Body of pancreas (tissue), 4 donors: ENCODE measurements at regions not wholly inside any gene's neighbourhood (a gene's known extent, or its start where the extent isn't known, plus 50 kb on each side); places are given as distances from the start of the nearest gene placed in this dataset.

Source experiments
- ATAC-seq: fragments of 150-250 bp; one replicate; pipeline ENCODE4 v1.9.1; 2016
- DNase-seq, 4 donors: peaks; one replicate each; pipeline ENCODE4 v3.0.0-alpha.2; 2019
- H3K27ac ChIP-seq, 4 donors: fragments of 200-600 bp; sonication (generic); 1 replicate in 3 of 4; 2 replicates in 1 of 4; pipeline versions ENCODE4 v1.5.1 to v1.6.1; 2016 to 2019; ENCODE audit warnings: mild to moderate bottlenecking in 1 of 4, mixed read lengths in 1 of 4, moderate library complexity in 1 of 4
- H3K27me3 ChIP-seq, 2 donors: fragments of 200-600 bp; sonication (generic); one replicate each; pipeline ENCODE4 v1.6.0; 2016; ENCODE audit warnings: mild to moderate bottlenecking in 1 of 2
- H3K36me3 ChIP-seq, 2 donors: fragments of 200-600 bp; sonication (generic); replicated peaks in 1 of 2; 2 replicates each; pipeline ENCODE4 v1.5.1; 2016; ENCODE audit warnings: low read depth in 2 of 2; ENCODE audit not compliant: insufficient read depth in 1 of 2
- H3K4me1 ChIP-seq: fragments of 200-600 bp; sonication (generic); one replicate; pipeline ENCODE4 v1.6.0; 2016
- H3K4me3 ChIP-seq, 2 donors: fragments of 200-600 bp; sonication (generic); 1 replicate in 1 of 2; 2 replicates in 1 of 2; pipeline ENCODE4 v1.5.1; 2016 to 2019
- H3K9me3 ChIP-seq, 3 donors: fragments of 200-600 bp; sonication (generic); 1 replicate in 2 of 3; 2 replicates in 1 of 3; pipeline ENCODE4 v1.5.1; 2016
- CTCF ChIP-seq, 7 experiments: fragments of 450-650 bp in 4 of 7; fragments of 200-600 bp in 3 of 7; sonication (generic) in 3 of 7; IDR thresholded peaks; one replicate each; pipeline ENCODE4 v1.5.1; 2016 to 2019; ENCODE audit warnings: antibody characterized with exemption in 7 of 7
- POLR2A ChIP-seq, 3 donors: fragments of 450-650 bp; IDR thresholded peaks; one replicate each; pipeline ENCODE4 v1.6.1; 2016; ENCODE audit warnings: antibody characterized with exemption in 3 of 3, mild to moderate bottlenecking in 2 of 3
- WGBS, 2 donors: methylation state at CpG; one replicate each; pipeline ENCODE4 v1.1.5; 2017; 5-methylcytosine and 5-hydroxymethylcytosine counted together
- intact Hi-C: fragments of 100-400 bp; cut with DNase I; formaldehyde crosslinking; loops from one replicate; pipeline ENCODE4 v1.15.1; 2023

- Histone ChIP-seq H3K4me3 (no peak overlapping the region), H3K27me3 (no peaks in the 10 kb centered on the region), H3K27ac (no peak overlapping the region), H3K9me3 (no peaks in the 10 kb centered on the region), H3K36me3 (no peaks in the 10 kb centered on the region), H3K4me1 (no peaks in the 10 kb centered on the region)
- ATAC-seq: no peak
- intact Hi-C loops: no loop called here
- no peak for TF ChIP-seq CTCF (IDR thresholded peaks at IDR 0.05)
- TF ChIP-seq POLR2A (IDR thresholded peaks at IDR 0.05): no peak
- DNase-seq: no peak
- WGBS, 2 donors: 44 to 60% methylated on average over 8 of the region's 8 CpGs
Measured at GRCh38 chr11:123255909-123256308, 60.9 kb upstream of the CLMP start.

- Histone ChIP-seq H3K4me3 (no peak overlapping the region), H3K27ac (no peak overlapping the region), H3K4me1 (no peaks in the 10 kb centered on the region), H3K27me3 (no peaks in the 10 kb centered on the region), H3K9me3 (no peaks in the 10 kb centered on the region), H3K36me3 (no peaks in the 10 kb centered on the region)
- intact Hi-C loops: no loop called here
- WGBS, 2 donors: 78 to 82% methylated on average over 3 of the region's 3 CpGs
- DNase-seq (no peak), ATAC-seq (no peak)
- no peak for TF ChIP-seq POLR2A (IDR thresholded peaks at IDR 0.05)
- no peak for TF ChIP-seq CTCF (IDR thresholded peaks at IDR 0.05)
Measured at GRCh38 chr11:123254357-123254756, 59.3 kb upstream of the CLMP start.

- H3K9me3 ChIP-seq: no peaks in the 10 kb centered on the region
- WGBS, 2 donors: 58 to 75% methylated on average over 3 of the region's 3 CpGs
- TF ChIP-seq POLR2A (IDR thresholded peaks at IDR 0.05) (no peak), CTCF (IDR thresholded peaks at IDR 0.05) (no peak)
- H3K27me3 ChIP-seq: no peaks in the 10 kb centered on the region
- no peak overlapping the region for H3K27ac ChIP-seq
- H3K36me3 ChIP-seq: no peaks in the 10 kb centered on the region
- no peaks in the 10 kb centered on the region for H3K4me1 ChIP-seq
- intact Hi-C loops: no loop called here
- ATAC-seq (no peak), DNase-seq (no peak)
- H3K4me3 ChIP-seq: no peak overlapping the region
Measured at GRCh38 chr11:123253911-123254310, 58.9 kb upstream of the CLMP start.

GRCh38 chr11:123253223-123253622 is 58.2 kb upstream of the CLMP start:
- H3K4me3 ChIP-seq: no peak overlapping the region
- TF ChIP-seq POLR2A (IDR thresholded peaks at IDR 0.05) (no peak), CTCF (IDR thresholded peaks at IDR 0.05) (no peak)
- no peak overlapping the region for H3K27ac ChIP-seq
- H3K9me3 ChIP-seq: no peaks in the 10 kb centered on the region
- H3K4me1 ChIP-seq: no peaks in the 10 kb centered on the region
- 79 to 88% methylated on average over 8 of the region's 8 CpGs for WGBS, 2 donors
- ATAC-seq: no peak
- no peak for DNase-seq
- no peaks in the 10 kb centered on the region for H3K27me3 ChIP-seq
- no peaks in the 10 kb centered on the region for H3K36me3 ChIP-seq
- intact Hi-C loops: no loop called here

GRCh38 chr11:123251657-123252344 is 56.8 kb upstream of the CLMP start:
- 50 to 54% methylated on average over 7 of the region's 7 CpGs for WGBS, 2 donors
- Histone ChIP-seq H3K4me3 (no peak overlapping the region), H3K27me3 (no peaks in the 10 kb centered on the region), H3K27ac (no peak overlapping the region), H3K9me3 (no peaks in the 10 kb centered on the region), H3K4me1 (peaks cover 7% of the 10 kb centered on the region), H3K36me3 (no peaks in the 10 kb centered on the region)
- no peak for ATAC-seq
- TF ChIP-seq POLR2A (IDR thresholded peaks at IDR 0.05) (no peak), CTCF (IDR thresholded peaks at IDR 0.05) (no peak)
- peak; percentile 17 to 35 (median 20) for DNase-seq
- intact Hi-C loops: no loop called here
